HG03460 (cell line): ENCODE measurements at regions not wholly inside any gene's neighbourhood (a gene's known extent, or its start where the extent isn't known, plus 50 kb on each side); places are given as distances from the start of the nearest gene placed in this dataset.

ENCODE experiments used
- ATAC-seq: cut with Tn5 transposase; IDR thresholded peaks from one replicate; pipeline ENCODE4 v1.9.1; 2021; ENCODE audit not compliant: unreplicated experiment

- no peak for ATAC-seq
These were observed 100.0 kb upstream of the NEDD9 start for GRCh38 chr6:11332463-11332862.

DNA sequence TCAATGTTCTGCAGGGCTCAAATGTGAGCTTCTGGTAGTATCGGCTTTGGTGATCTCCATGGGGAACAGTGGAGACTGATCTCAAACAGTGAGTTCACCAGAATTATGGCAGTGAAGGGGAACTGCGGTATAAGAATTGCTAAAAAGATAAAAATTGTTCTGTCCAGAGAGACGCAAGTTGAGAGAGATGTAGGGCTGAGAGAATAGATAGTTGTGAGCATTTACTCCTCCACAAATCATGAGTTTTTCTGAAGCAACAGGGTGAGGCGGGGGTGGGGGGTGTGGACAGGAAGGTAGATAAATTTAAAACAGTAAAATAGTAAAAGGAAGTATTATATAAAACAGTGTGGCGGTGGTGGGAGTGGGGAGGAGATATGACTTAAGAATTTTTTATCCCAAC, 98.6 kb upstream of the NEDD9 start:
- no peak for ATAC-seq

DNA sequence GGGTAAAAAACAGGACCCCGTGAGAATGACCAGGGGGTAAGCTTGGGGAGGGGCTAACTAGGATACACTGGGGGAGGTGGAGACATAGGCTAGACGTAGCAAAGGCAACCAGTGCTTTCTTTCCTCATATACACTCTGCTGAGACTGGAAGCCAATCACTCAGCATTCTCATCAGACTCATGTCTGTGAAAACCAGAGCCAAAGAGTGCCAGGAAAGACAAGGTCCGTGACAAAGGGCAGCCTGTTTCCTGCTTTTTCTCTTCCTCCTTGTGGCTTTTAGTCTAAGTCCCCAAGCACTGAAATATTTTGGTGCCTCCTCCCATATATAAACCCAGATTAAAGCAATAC, 97.9 kb upstream of the NEDD9 start:
- ATAC-seq, result no peak

DNA sequence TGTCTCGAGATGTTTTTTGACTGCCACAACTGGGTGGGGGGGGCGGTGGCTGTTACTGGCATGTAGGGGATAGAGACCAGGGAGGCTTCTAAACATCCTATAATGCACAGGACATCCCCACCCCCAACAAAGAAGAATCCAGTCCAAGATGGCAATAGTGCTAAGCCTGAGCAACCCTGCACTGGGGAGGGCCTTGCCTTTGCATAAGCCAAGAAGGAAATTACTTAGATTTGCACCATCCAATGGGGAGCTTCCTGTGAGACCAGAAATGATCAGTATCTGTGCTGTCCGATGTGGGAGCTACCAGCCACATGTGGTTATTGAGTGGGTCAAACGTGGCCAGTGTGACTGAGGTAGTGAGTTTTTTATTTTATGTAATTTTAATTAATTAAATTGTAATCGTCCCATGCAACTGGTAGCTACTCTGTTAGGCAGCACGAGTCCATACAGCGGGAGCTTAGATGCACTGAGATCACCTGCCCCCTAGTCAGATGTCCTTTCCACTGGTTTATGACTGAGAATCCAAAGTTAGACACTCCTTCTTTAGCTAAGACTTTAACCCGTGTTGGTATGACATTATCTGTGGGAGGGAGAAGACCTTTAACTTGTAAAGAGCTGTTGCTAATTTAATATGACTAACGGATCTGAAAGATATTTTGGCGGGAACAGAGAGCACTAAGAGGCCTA, 97.4 kb upstream of the NEDD9 start:
- ATAC-seq, result no peak

DNA sequence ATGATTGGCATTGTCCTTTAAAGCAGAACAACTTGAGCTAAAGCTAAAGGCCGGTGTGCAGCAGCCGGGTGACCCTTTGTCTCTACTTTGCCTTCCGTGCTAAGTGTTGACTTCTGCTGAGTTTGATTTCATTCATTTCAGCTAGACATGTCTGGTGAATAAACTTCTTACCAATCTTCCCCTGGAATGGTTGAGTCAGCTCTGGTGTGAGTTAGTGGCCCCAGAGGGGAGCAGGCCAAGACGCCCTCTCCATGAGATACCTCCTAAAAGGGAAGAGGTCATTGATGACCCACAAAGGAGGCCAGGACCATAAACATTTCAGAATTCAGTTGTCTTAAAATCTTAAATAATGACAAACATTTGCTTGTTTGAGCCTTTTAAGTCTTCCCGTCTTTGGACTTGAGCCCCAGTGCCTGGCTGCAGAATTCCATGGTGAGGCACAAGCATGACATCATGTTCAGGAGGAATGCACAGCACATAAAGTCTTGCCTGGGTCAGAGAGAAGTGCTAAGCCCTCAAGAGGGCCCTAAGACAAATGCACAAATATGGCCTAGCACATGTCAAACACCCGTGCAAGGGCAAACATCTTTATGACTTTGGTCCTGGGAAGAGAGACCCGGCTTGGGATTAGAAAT, 96.3 kb upstream of the NEDD9 start:
- ATAC-seq, result no peak

- no peak for ATAC-seq
These were observed 95.5 kb upstream of the NEDD9 start for GRCh38 chr6:11327961-11328360.

DNA sequence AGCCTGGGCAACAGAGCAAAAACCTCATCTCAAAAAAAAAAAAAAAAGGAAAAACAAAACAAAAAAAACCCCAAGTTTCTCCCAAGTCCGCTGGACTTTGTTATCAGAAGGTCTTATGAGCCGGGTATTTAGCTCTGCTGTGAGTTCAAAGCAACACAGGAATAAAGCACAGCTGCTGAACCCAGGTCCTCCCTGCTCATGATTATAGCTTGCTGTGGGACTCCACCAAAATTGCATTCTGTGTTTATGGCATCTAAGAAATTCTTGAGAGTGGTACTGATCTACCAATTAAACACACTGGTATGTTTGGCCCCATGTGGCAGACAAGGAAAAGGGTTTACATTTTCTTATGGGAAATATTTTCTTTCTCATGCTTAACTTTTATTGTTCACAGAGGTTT, 93.6 kb upstream of the NEDD9 start:
- ATAC-seq, result no peak

- ATAC-seq, result peak; percentile 69
These were observed 92.1 kb upstream of the NEDD9 start for GRCh38 chr6:11324453-11325015.

DNA sequence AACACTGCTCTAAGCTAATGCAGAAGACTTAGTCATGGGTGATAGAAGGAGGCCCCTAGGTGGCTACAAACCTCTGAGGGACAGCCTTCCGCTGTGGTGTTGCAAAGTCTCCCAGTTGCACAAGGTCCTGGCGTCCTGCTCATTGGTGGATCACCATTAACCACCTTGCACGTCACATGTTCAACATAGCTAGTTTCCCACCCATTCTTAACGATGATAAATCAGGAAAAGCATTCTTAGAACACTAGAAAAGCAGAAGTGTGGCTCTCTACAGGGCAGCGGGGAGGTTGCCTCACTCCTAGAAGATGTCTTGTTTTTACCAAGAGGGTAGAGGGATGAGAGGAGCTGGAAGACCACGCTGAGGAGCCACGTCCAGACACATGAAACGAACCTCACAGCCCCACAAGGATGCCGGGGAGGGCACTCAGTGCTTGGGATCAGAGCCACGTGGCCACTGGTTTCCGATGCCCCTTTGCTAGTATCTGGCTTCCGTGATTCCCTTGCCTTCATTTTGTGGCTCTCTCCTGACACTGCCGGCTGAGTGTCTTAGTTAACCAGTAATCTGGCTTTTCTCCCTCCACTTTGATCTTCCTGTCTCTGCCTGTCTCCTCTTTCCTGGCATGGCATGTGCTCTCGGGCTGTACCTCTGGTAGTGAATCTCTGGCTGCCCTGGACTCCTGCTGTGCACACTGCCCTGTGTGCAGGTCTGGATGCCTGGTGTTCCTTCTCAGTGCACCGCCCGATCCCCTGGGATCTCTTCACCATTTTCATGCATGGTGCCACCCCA, 91.4 kb upstream of the NEDD9 start:
- ATAC-seq, result no peak

DNA sequence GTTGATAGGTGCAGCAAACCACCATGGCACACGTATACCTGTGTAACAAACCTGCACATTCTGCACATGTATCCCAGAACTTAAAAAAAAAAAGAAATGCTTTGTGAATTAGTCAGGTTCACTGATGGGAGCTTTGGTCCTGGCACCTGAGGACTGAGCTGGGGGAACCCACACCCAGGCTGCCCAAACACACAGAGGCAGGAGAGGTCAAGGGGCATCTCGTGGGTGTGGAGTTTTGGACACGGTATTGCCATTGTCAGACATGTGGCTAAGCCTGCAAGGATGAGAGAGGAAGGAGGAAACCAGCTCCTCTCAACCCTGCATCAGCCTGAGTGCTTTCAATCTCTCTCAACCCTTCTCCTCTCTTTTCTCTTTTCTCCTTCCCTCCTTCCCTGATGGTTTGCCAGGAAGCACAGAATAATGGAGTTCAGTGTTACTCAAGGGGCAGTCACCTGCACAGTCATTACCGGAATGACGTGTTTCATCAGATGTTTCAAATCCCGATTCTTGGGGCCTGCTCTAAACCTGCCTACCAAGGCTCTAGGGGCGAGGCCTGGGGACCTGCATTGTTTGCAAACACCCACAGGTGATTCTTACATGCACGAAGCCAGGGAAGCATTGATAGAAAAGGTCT, 89.9 kb upstream of the NEDD9 start:
- ATAC-seq, result no peak

GRCh38 chr6:11320914-11321597, 88.6 kb upstream of the NEDD9 start:
- ATAC-seq, result no peak

GRCh38 chr6:11318835-11319813, 86.7 kb upstream of the NEDD9 start:
- no peak for ATAC-seq

DNA sequence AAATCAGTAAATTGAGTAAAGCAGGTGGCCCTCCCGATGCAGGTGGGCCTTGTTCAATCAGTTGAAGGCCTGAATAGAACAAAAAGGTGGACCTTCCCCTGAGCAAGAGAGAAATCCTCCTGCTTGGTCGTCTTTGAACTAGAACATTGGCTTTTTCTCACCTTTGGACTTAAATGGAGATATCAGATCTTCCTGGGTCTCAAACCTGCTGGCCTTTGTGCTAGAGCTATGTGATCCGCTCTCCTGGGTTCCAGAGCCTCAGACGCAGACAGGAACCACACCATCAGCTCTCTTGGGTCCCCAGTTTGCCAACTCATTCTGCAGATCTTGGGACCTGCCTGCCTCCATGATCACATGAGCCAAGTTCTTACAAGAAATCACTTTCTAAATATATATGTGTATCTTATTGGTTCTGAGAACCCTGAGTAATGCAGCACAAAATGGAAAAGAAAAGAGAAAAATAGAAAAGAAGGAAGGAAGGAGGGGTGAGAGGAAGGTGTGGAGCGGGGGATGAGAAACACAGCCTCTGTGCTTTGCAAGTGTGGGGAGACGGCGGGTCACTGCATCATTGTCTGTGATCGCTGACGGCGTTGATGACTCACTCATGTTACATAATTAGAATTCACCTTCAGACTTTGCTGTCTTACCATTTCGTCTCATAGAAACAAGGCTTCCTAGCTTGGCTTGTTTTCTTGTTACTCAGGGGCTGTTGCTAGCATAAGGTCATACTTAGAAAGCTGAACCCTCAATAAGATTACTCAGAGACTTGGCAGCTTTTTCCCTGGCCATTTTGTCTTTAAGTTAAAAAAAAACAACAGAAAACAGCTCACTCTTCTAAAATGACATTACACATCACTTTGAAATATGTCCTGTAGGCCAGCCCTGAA, 85.7 kb upstream of the NEDD9 start:
- peak; percentile 58 for ATAC-seq

DNA sequence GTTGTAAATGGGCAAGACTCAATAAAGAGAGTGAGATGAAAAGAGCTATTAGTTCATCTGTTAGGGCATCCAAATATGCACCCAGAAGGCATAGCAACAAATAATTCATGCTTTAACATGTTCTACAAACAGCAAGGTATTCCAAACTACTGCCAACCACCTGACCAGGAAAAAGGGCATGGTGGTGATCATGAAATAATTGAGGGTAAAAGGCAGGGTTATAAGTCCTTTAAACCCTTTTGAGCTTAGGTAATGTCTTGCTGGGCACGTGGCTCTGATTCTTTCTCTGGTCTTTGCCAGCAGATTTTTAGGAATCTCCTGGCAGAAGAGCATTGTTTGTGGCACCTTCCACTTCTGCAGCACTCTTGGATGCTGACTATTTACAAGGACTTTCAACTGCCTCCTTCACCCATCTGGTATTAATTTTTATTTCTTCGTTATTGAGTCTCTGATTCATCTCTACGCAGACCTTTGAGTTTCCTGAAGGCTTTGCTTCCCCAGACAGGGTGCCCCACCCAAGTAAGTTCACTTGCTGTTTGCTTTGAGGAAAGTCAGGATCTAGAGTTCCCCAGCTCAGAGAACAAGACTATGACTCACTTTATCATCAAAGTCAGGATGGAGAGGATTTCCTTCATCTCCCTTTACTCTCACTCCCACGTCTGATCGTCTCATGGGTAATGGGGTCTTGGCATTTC, 83.4 kb upstream of the NEDD9 start:
- no peak for ATAC-seq

- no peak for ATAC-seq
These were observed 80.7 kb upstream of the NEDD9 start for GRCh38 chr6:11313207-11313606.

- no peak for ATAC-seq
These were observed 79.5 kb upstream of the NEDD9 start for GRCh38 chr6:11311970-11312369.

GRCh38 chr6:11309947-11310665, 77.6 kb upstream of the NEDD9 start:
- ATAC-seq, result no peak

GRCh38 chr6:11307226-11307625, 74.8 kb upstream of the NEDD9 start:
- ATAC-seq, result no peak
